ENCODE measurements at regions not wholly inside any gene's neighbourhood (a gene's known extent, or its start where the extent isn't known, plus 50 kb on each side); places are given as distances from the start of the nearest gene placed in this dataset.

DNA sequence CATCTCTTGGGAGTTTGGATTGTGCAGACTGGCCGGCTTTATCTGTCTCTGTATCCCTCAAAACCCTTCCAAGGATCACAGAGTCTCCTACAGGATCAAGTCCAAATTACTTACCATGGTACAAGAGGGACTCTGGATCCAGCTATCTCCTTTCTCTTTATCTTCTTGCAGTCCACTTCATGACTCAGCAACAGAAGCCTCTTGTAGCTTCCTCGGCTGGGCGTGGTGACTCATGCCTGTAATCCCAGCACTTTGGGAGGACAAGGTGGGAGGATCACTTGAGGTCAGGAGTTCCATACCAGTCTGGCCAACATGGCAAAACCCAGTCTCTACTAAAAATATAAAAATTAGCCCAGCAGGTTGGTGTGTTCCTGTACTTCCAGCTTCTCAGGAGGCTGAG is 189.7 kb downstream of the BCAT1 start:
- H3K4me1 ChIP-seq (ENCODE audit: control insufficient read depth, insufficient read depth, low read length), result no peaks in the 10 kb centered on the region

DNA sequence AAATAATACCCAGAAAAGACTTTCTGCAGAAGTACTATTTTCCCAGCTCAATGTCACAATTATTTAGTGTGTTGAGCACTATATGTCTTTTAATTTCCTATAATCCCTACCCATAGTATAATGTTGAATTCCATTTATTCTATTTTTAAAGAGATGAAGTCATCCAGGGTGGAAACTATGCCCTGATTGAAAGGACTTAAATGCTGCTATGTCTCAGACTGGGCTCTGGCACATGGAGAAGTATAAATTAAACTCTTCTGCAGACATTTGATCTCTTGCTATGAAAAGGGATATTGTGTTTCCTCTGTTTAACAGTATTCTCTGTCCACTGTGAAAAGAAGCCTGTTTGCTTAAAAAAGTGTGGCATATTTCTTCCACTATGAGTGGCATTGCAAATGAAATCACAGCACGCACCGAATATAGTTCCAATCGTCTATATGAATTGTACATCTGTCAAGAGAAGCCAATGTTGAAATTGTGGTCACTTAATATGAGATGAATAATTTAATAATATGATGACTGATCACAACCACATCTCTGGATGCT is 192.3 kb downstream of the BCAT1 start:
- Histone ChIP-seq H3K4me3 (ENCODE audit: low read length) (no peak overlapping the region), H3K27me3 (ENCODE audit: control insufficient read depth, insufficient read depth, low read length) (no peaks in the 10 kb centered on the region), H3K36me3 (ENCODE audit: control insufficient read depth, insufficient read depth, low read length) (no peaks in the 10 kb centered on the region), H3K9me3 (ENCODE audit: control insufficient read depth, low read depth, low read length) (no peaks in the 10 kb centered on the region), H3K27ac (ENCODE audit: low read length) (no peak overlapping the region), H3K4me1 (ENCODE audit: control insufficient read depth, insufficient read depth, low read length) (no peaks in the 10 kb centered on the region)
- no CpG with 5 or more reads among the region's 3 CpGs for WGBS (ENCODE audit: insufficient coverage, low lambda C conversion rate)
- DNase-seq, result no peak

More for the DNA sequence above, 189.7 kb downstream of the BCAT1 start:
- no peak overlapping the region for H3K4me3 ChIP-seq (ENCODE audit: low read length)
- H3K27me3 ChIP-seq (ENCODE audit: control insufficient read depth, insufficient read depth, low read length), result no peaks in the 10 kb centered on the region
- no peak for DNase-seq
- no peaks in the 10 kb centered on the region for H3K36me3 ChIP-seq (ENCODE audit: control insufficient read depth, insufficient read depth, low read length)
- no peak overlapping the region for H3K27ac ChIP-seq (ENCODE audit: low read length)
- no CpG with 5 or more reads among the region's 3 CpGs for WGBS (ENCODE audit: insufficient coverage, low lambda C conversion rate)
- no peaks in the 10 kb centered on the region for H3K9me3 ChIP-seq (ENCODE audit: control insufficient read depth, low read depth, low read length)

DNA sequence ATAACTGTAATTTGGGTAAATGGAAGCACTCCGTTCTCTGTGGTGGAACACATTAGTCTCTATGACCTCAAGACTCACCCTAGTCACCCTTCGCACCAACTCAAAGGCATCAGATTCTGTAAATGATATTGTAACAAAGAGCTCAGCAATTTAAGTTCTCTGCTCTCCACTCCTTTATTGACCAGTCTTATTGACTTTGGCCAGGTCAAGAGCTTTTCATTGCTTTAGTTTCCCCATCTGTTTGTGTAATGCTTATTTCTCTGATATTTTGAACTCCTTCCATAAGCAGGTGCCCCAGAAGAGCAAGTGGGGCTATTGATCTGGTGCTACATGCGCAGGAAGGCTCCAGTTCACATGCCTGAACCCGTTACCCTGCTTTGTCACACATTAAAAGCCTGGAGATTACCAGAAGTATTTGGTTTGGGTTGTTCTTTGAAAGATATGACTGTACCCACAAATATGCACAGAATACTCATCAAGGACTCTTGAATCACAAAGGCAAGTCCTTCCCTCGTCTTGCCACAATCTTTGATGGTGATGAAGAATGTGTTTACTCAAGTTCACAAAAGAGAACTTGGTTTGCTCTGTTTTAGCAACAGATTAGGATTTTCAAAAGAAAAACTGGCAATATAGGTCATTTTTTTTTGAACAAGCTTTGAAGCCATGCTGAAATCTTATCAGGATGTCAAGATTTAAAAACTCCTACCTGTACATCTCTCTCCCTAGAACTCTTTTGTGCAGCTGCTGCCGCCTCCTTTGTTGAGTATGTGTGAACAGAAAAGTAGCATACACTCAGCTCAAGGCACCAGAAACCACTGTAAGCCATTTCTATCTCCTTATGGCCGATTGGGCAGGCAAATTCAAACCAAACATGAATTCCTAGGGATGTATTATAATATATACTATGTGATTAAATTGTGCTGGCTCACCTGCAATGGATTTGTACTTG is 193.9 kb downstream of the BCAT1 start:
- no peak for DNase-seq
- H3K4me3 ChIP-seq (ENCODE audit: low read length), result no peak overlapping the region
- no CpG with 5 or more reads among the region's 7 CpGs for WGBS (ENCODE audit: insufficient coverage, low lambda C conversion rate)
- H3K27ac ChIP-seq (ENCODE audit: low read length), result no peak overlapping the region
- H3K9me3 ChIP-seq (ENCODE audit: control insufficient read depth, low read depth, low read length), result no peaks in the 10 kb centered on the region
- H3K27me3 ChIP-seq (ENCODE audit: control insufficient read depth, insufficient read depth, low read length), result no peaks in the 10 kb centered on the region
- H3K4me1 ChIP-seq (ENCODE audit: control insufficient read depth, insufficient read depth, low read length), result no peaks in the 10 kb centered on the region
- H3K36me3 ChIP-seq (ENCODE audit: control insufficient read depth, insufficient read depth, low read length), result no peaks in the 10 kb centered on the region

DNA sequence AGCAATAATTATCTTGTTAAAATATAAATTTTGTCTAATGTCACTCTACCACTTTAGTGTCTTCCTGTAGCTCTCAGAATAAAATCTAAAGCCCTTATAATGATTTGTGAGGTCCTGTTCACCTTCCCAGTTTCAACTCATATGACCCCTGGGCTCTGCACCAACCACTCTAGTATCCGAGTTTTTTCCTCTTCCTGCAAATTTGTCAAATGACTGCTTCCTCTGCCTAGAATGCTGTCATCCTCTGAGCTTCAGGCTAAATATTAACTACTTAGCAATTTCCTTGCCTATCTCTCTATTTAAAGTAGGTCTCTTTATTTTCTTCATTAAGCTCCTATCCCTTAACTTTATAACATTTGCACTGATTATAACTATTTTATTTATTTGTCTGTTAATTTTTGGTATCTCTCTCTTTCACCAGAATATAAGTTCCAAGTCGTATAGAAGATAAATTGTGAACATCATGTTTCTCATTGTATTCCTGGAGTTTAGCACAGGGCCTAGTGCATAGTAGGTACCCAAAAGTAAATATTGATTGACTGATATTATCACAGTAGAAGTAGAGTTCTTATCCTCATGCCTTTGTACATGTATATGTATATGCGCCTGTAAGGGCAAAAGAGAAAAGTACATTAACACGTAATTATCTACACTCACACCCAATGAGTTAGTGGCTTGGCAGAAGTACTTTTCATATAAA is 196.0 kb downstream of the BCAT1 start:
- H3K4me3 ChIP-seq (ENCODE audit: low read length), result no peak overlapping the region
- no peak for DNase-seq
- 11% methylated on average over 3 of the region's 4 CpGs for WGBS (ENCODE audit: insufficient coverage, low lambda C conversion rate)
- no peaks in the 10 kb centered on the region for H3K27me3 ChIP-seq (ENCODE audit: control insufficient read depth, insufficient read depth, low read length)
- H3K4me1 ChIP-seq (ENCODE audit: control insufficient read depth, insufficient read depth, low read length), result no peaks in the 10 kb centered on the region
- H3K9me3 ChIP-seq (ENCODE audit: control insufficient read depth, low read depth, low read length), result no peaks in the 10 kb centered on the region
- no peak overlapping the region for H3K27ac ChIP-seq (ENCODE audit: low read length)
- no peaks in the 10 kb centered on the region for H3K36me3 ChIP-seq (ENCODE audit: control insufficient read depth, insufficient read depth, low read length)

DNA sequence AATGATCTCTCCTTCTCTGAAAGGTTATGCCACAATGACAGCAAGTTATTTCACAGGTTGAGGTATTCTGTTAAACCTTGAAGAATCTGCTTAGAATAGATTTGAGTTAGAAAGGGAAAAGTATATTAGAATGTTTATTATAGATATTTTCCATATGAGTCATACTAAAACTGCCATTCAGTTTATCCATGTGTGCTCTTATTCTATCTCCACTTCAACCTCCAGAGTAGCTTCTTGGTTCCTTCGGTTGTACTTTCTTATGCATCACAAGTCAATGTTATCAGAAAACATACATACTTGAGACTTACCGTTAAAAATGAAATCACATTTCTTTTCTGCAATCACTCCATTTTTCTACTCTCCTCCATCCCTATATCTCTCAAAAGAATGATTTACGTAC is 197.7 kb downstream of the BCAT1 start:
- no peaks in the 10 kb centered on the region for H3K4me1 ChIP-seq (ENCODE audit: control insufficient read depth, insufficient read depth, low read length)

DNA sequence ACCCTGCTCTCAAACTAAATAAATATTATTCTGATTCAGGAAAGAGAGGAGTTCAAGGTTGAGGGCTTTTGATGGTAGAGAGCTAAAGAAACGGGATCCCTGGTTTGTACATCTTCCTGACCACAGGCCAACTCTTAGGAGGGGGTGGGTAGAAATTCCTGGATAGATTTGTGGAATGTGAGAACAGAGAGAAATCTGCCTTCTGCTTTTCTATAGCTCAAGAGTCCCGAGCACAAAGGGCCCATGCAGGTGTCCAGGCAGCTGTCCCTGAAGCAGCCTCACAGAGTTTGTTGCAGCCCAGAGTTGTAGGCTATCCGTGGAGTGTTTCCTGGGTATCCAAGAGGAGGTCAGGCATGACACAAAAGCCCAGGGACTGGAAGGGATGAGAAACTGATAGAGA is 198.6 kb downstream of the BCAT1 start:
- Histone ChIP-seq H3K27ac (ENCODE audit: low read length) (no peak overlapping the region), H3K9me3 (ENCODE audit: control insufficient read depth, low read depth, low read length) (no peaks in the 10 kb centered on the region), H3K36me3 (ENCODE audit: control insufficient read depth, insufficient read depth, low read length) (no peaks in the 10 kb centered on the region), H3K4me3 (ENCODE audit: low read length) (no peak overlapping the region), H3K27me3 (ENCODE audit: control insufficient read depth, insufficient read depth, low read length) (no peaks in the 10 kb centered on the region), H3K4me1 (ENCODE audit: control insufficient read depth, insufficient read depth, low read length) (no peaks in the 10 kb centered on the region)
- DNase-seq, result no peak
- WGBS (ENCODE audit: insufficient coverage, low lambda C conversion rate), result no CpG with 5 or more reads among the region's 3 CpGs

More for the DNA sequence above, 197.7 kb downstream of the BCAT1 start:
- Histone ChIP-seq H3K36me3 (ENCODE audit: control insufficient read depth, insufficient read depth, low read length) (no peaks in the 10 kb centered on the region), H3K27me3 (ENCODE audit: control insufficient read depth, insufficient read depth, low read length) (no peaks in the 10 kb centered on the region), H3K9me3 (ENCODE audit: control insufficient read depth, low read depth, low read length) (no peaks in the 10 kb centered on the region), H3K4me3 (ENCODE audit: low read length) (no peak overlapping the region), H3K27ac (ENCODE audit: low read length) (no peak overlapping the region)
- 93% methylated on average over 3 of the region's 3 CpGs for WGBS (ENCODE audit: insufficient coverage, low lambda C conversion rate)
- DNase-seq, result no peak

DNA sequence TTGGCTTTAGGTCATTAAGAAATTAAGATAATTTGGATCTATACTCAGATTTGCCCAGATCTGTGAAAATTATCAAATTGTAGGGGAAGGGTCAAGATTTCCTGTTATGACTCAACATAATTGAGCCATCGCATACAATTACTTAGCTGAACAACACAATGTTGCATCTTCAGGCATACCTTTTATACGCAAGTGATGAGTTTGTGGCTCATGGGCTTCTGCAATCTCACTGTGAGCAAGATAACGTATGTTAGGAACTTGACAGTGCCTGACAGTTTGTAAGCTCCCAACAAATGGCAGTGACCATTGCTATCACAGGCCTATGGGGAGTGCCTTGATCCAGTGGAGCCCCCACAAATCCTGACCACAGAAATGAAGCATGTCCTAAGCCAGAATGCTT is 199.7 kb downstream of the BCAT1 start:
- Histone ChIP-seq H3K9me3 (ENCODE audit: control insufficient read depth, low read depth, low read length) (no peaks in the 10 kb centered on the region), H3K27ac (ENCODE audit: low read length) (no peak overlapping the region), H3K4me1 (ENCODE audit: control insufficient read depth, insufficient read depth, low read length) (no peaks in the 10 kb centered on the region), H3K36me3 (ENCODE audit: control insufficient read depth, insufficient read depth, low read length) (no peaks in the 10 kb centered on the region), H3K27me3 (ENCODE audit: control insufficient read depth, insufficient read depth, low read length) (no peaks in the 10 kb centered on the region), H3K4me3 (ENCODE audit: low read length) (no peak overlapping the region)
- no peak for DNase-seq
- WGBS (ENCODE audit: insufficient coverage, low lambda C conversion rate), result 100% methylated on average over 2 of the region's 3 CpGs

DNA sequence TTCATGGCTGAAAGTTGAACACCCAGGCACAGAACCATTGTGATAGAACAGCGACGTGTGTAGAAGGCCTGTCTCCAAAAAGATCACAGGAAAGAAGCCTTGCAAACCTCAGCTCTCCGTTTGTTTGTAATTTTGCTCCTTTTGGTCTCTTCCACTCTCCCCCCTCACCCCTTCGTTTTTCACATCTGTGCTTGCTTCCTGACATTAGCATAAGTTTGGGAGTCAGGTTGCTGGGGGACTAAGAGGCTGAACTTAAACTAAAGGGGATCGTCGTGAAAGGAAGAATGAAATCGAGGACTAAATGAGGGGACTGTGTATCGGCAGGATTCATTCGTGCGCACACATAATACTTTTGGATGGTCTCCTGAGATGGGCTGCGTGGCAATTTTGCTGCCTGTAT is 200.6 kb downstream of the BCAT1 start:
- H3K36me3 ChIP-seq (ENCODE audit: control insufficient read depth, insufficient read depth, low read length), result no peaks in the 10 kb centered on the region
- 91% methylated on average over 4 of the region's 11 CpGs for WGBS (ENCODE audit: insufficient coverage, low lambda C conversion rate)
- H3K27me3 ChIP-seq (ENCODE audit: control insufficient read depth, insufficient read depth, low read length), result no peaks in the 10 kb centered on the region
- H3K4me1 ChIP-seq (ENCODE audit: control insufficient read depth, insufficient read depth, low read length), result no peaks in the 10 kb centered on the region
- no peak for DNase-seq
- no peaks in the 10 kb centered on the region for H3K9me3 ChIP-seq (ENCODE audit: control insufficient read depth, low read depth, low read length)
- H3K4me3 ChIP-seq (ENCODE audit: low read length), result no peak overlapping the region
- no peak overlapping the region for H3K27ac ChIP-seq (ENCODE audit: low read length)

DNA sequence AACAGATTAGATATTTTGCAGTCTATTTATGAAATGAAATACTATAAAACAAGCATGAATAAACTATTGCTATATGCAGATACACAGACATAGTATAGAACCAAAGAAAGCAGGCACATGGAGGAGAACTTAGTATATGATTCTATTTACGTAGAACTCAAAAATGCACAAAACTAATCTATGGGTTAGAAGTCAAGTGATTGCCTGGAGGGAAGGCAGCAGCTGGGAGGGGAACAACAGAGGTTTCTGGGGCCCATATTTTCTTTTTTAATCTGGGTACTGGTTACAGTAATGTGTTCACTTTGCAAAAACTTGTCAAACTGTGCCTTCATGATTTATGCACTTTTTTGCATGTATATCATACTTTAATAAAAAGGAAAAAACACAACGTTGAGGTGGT is 202.0 kb downstream of the BCAT1 start:
- 60% methylated on average over 1 of the region's 2 CpGs for WGBS (ENCODE audit: insufficient coverage, low lambda C conversion rate)
- Histone ChIP-seq H3K4me1 (ENCODE audit: control insufficient read depth, insufficient read depth, low read length) (no peaks in the 10 kb centered on the region), H3K9me3 (ENCODE audit: control insufficient read depth, low read depth, low read length) (no peaks in the 10 kb centered on the region), H3K27me3 (ENCODE audit: control insufficient read depth, insufficient read depth, low read length) (no peaks in the 10 kb centered on the region), H3K4me3 (ENCODE audit: low read length) (no peak overlapping the region), H3K36me3 (ENCODE audit: control insufficient read depth, insufficient read depth, low read length) (no peaks in the 10 kb centered on the region), H3K27ac (ENCODE audit: low read length) (no peak overlapping the region)
- DNase-seq, result no peak

DNA sequence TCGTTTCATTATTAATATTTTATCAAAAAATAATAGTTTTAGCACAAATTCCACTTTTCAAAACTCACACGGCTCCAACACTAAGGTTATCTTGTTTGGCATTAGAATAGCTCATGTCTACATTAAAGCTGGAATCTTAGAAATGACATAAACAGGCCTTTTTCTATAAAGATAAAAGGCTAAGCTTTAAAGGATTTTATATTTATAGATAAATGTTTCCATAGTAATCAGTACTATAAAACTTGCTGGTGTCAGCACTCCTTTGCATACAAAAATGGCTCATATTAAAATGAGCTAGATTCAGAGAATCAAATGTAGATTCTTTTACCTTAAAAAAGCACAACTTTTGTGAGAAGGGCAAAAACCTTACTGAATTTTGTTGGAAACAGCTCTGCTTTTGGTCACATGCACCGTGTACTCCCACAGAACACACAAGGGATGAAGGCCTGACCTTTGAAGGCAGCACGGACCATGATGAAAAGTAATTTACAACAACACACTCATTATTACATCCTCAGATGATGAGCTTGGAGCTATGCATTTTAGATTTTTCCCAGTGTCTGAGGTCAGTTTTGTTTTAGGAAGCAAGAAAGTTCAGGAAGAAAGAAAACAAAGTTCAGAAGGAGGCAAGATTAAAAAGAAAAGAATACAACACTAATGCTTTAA is 202.8 kb downstream of the BCAT1 start:
- Histone ChIP-seq H3K27ac (ENCODE audit: low read length) (no peak overlapping the region), H3K4me1 (ENCODE audit: control insufficient read depth, insufficient read depth, low read length) (no peaks in the 10 kb centered on the region), H3K27me3 (ENCODE audit: control insufficient read depth, insufficient read depth, low read length) (no peaks in the 10 kb centered on the region), H3K4me3 (ENCODE audit: low read length) (no peak overlapping the region), H3K36me3 (ENCODE audit: control insufficient read depth, insufficient read depth, low read length) (no peaks in the 10 kb centered on the region), H3K9me3 (ENCODE audit: control insufficient read depth, low read depth, low read length) (no peaks in the 10 kb centered on the region)
- WGBS (ENCODE audit: insufficient coverage, low lambda C conversion rate), result 57% methylated on average over 2 of the region's 4 CpGs
- no peak for DNase-seq
